Cardiac fibroblast (primary cell): ENCODE measurements at regions not wholly inside any gene's neighbourhood (a gene's known extent, or its start where the extent isn't known, plus 50 kb on each side); places are given as distances from the start of the nearest gene placed in this dataset.

ENCODE experiments used
- DNase-seq, 2 donors: peaks; one replicate each; pipeline versions ENCODE4 v3.0.0 to v3.0.0-alpha.2; 2010; ENCODE audit warnings: low read depth in 2 of 2
- H3K4me3 ChIP-seq, 2 donors: replicated peaks in 1 of 2; 1 replicate in 1 of 2; 2 replicates in 1 of 2; pipeline ENCODE4 v1.5.1; 2011; ENCODE audit warnings: low read depth in 2 of 2, low read length in 2 of 2, mild to moderate bottlenecking in 2 of 2, moderate library complexity in 1 of 2
- CTCF ChIP-seq: IDR thresholded peaks from one replicate; pipeline ENCODE4 v1.5.1; 2011; ENCODE audit warnings: low read depth, mild to moderate bottlenecking, low read length, inconsistent platforms

GRCh38 chr2:71861186-71862160, 286.2 kb downstream of the CYP26B1 start:
- no peak for TF ChIP-seq CTCF
- no peak overlapping the region for H3K4me3 ChIP-seq
- no peak for DNase-seq

DNA sequence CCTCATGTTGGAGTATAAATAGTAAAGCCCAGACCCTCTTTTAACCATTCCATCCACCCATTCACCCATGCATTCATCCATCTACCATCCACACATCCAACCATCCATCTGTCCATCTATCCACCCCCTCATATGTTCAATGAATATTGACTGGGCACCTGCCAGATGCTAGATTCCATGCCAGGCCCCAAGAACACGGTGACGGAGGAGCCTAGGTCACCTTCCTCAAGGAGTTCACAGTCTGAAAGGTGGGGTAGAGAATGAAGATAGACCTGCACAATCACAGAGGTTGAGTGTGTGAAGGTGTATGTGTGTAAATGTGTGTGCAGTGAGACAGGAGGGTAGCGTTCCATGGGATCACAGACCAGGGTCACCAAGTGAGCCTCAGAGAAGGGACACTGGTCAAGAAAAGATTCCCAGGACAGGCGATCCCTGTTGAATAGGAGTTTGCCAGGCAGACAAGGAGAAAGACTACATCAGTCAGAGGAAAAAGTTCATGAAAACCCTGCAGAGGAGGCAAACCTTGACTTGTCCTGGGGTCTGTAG, 287.2 kb downstream of the CYP26B1 start:
- no peak overlapping the region for H3K4me3 ChIP-seq
- TF ChIP-seq CTCF: no peak
- DNase-seq: no peak

DNA sequence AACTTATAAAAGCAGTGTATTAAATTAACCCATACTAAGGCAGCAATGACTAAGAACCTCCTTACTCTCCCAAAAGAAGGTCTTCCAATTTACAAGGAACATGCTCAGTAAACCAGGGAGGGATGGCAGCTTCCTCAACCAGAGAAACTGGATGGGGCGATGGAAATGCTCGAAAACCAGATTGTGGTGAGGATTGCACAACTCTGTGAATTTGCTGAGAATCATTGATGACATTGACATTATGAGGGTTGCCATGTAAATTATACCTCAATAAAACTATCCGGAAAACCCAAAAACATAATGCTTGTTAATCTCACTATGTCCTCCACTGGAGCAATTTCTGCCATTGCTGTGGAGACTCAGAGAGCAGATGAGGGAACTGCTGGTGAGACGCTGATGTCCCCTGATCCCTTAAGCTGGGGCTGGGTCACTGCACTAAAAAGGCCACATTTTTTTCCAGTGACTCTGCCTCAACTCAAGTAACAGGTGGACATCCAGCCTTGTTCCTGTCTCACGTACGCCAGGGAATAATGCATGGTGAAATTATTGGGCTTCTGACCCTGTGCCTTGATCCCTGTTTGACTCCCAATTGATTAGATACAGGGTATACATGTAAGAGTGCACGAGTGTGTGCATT, 288.3 kb downstream of the CYP26B1 start:
- no peak for TF ChIP-seq CTCF
- no peak overlapping the region for H3K4me3 ChIP-seq
- no peak for DNase-seq

GRCh38 chr2:71858071-71858470, 289.6 kb downstream of the CYP26B1 start:
- no peak for TF ChIP-seq CTCF
- H3K4me3 ChIP-seq: no peak overlapping the region
- DNase-seq: no peak

DNA sequence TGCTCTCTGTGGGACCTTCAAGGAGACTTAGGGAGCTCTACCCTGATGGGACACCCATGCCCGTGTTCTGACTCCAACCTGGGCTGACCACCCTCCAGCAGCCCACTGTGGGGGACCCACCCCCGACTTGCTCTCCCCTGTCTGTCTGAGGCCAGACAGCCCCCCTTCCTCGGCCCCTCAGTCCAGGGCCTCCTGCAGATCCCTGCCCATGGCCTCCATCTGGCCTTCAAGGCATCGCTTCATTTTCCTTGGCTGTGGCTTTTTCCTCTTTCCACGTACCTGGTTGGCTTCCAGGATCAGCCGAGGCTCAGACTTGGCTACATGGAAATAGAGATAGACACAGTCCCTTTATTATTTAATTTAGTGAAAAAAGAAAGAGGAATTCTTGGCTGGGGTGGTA, 290.0 kb downstream of the CYP26B1 start:
- no peak for DNase-seq
- no peak overlapping the region for H3K4me3 ChIP-seq
- TF ChIP-seq CTCF: no peak

DNA sequence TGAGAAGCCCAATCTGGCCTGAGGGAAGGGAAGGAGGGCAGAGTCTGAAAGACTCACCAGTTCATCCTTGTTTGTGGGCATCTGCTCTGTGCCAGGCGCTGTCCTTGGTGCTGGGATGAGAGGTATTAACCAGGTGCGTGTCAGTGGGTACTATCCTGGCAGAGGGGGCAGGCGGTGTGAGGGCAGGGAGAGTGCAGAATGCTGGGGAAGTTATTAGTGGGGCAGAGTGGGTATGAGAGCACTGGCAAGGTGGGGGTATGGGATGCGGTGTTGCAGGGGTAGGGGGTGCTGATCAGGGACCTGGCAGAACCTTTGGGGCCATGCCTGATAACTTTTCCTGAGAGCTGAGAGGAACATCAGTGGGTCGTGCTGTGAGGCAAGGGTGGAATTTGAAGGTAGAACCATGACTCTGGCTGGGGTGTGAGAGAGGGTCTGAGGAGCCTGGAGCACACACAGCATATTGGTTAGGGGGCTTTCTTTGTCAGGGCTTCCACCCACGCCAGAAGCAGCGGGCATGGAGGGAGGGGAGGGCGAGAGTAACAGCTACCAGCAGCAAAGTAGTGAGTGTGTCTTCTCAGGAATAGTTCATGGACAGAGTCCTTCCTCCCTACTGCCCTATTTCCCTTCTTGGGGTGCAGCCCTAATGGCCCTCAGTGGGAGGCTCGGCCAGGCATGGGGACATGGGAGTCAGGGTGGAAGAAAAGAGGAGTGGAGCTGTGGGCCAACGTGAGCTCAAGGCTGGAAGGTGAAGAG, 290.7 kb downstream of the CYP26B1 start:
- H3K4me3 ChIP-seq: no peak overlapping the region
- peak in 1 of 2 donors; percentile 23 for DNase-seq
- TF ChIP-seq CTCF: no peak
